Vagina (tissue), 2 donors: ENCODE measurements at regions not wholly inside any gene's neighbourhood (a gene's known extent, or its start where the extent isn't known, plus 50 kb on each side); places are given as distances from the start of the nearest gene placed in this dataset.

Experiments
- DNase-seq, 2 donors: peaks; one replicate each; pipeline ENCODE4 v3.0.0-alpha.2; 2017; ENCODE audit errors: extremely low spot score in 2 of 2
- H3K27ac ChIP-seq: fragments of 200-600 bp; sonication (generic); one replicate; pipeline ENCODE4 v1.5.1; 2019
- H3K27me3 ChIP-seq: fragments of 200-600 bp; sonication (generic); one replicate; pipeline ENCODE4 v1.5.1; 2019
- H3K36me3 ChIP-seq, 2 donors: fragments of 200-600 bp; sonication (generic); one replicate each; pipeline ENCODE4 v1.5.1; 2017 to 2019
- H3K4me1 ChIP-seq: fragments of 200-600 bp; sonication (generic); one replicate; pipeline ENCODE4 v1.5.1; 2019
- H3K4me3 ChIP-seq, 2 donors: fragments of 200-600 bp; sonication (generic); 1 replicate in 1 of 2; 2 replicates in 1 of 2; pipeline ENCODE4 v1.5.1; 2016 to 2019
- H3K9me3 ChIP-seq: fragments of 200-600 bp; sonication (generic); one replicate; pipeline ENCODE4 v1.5.1; 2019
- CTCF ChIP-seq, 3 experiments: fragments of 450-650 bp in 2 of 3; fragments of 200-600 bp in 1 of 3; sonication (generic) in 1 of 3; IDR thresholded peaks; one replicate each; pipeline ENCODE4 v1.5.1; 2017 to 2019; ENCODE audit warnings: antibody characterized with exemption in 3 of 3, mild to moderate bottlenecking in 2 of 3, moderate library complexity in 2 of 3
- POLR2A ChIP-seq, 2 donors: fragments of 450-650 bp; IDR thresholded peaks; one replicate each; pipeline ENCODE4 v1.6.1; 2017; ENCODE audit warnings: antibody characterized with exemption in 2 of 2, mild to moderate bottlenecking in 2 of 2, moderate library complexity in 2 of 2
- POLR2AphosphoS5 ChIP-seq, 2 donors: sonication (generic); formaldehyde crosslinking; IDR thresholded peaks; one replicate each; pipeline ENCODE4 v1.9.0; 2017; ENCODE audit warnings: antibody characterized with exemption in 2 of 2, mild to moderate bottlenecking in 2 of 2, low read depth in 1 of 2; ENCODE audit not compliant: insufficient read depth in 1 of 2
- intact Hi-C: fragments of 100-400 bp; cut with DNase I; formaldehyde crosslinking; loops from one replicate; pipeline ENCODE4 v1.15.1; 2023

- no peaks in the 10 kb centered on the region for H3K36me3 ChIP-seq
- intact Hi-C loops: no loop called here
- DNase-seq: no peak
- no peaks in the 10 kb centered on the region for H3K27me3 ChIP-seq
- TF ChIP-seq CTCF (IDR thresholded peaks at IDR 0.05) (no peak), POLR2A (IDR thresholded peaks at IDR 0.05) (no peak), POLR2AphosphoS5 (IDR thresholded peaks at IDR 0.05; ENCODE audit: insufficient read depth in 1 of 2, low read depth in 1 of 2) (no peak)
- H3K27ac ChIP-seq: no peak overlapping the region
- no peak overlapping the region for H3K4me3 ChIP-seq
- no peaks in the 10 kb centered on the region for H3K9me3 ChIP-seq
- H3K4me1 ChIP-seq: no peaks in the 10 kb centered on the region
Observed at GRCh38 chr1:34655206-34655874, 99.5 kb upstream of the GJB5 start.

- Histone ChIP-seq H3K27ac (no peak overlapping the region), H3K9me3 (no peaks in the 10 kb centered on the region), H3K4me3 (no peak overlapping the region), H3K4me1 (no peaks in the 10 kb centered on the region), H3K27me3 (no peaks in the 10 kb centered on the region), H3K36me3 (no peaks in the 10 kb centered on the region)
- intact Hi-C loops: no loop called here
- no peak for DNase-seq
- TF ChIP-seq POLR2AphosphoS5 (IDR thresholded peaks at IDR 0.05; ENCODE audit: insufficient read depth in 1 of 2, low read depth in 1 of 2) (no peak), CTCF (IDR thresholded peaks at IDR 0.05) (no peak), POLR2A (IDR thresholded peaks at IDR 0.05) (no peak)
Observed at GRCh38 chr1:34655875-34656240, 99.0 kb upstream of the GJB5 start.

GRCh38 chr1:34656299-34656698, 98.5 kb upstream of the GJB5 start:
- peak in 1 of 2 donors; percentile 46 for DNase-seq
- Histone ChIP-seq H3K27me3 (no peaks in the 10 kb centered on the region), H3K36me3 (no peaks in the 10 kb centered on the region), H3K4me3 (no peak overlapping the region), H3K4me1 (no peaks in the 10 kb centered on the region), H3K27ac (no peak overlapping the region), H3K9me3 (no peaks in the 10 kb centered on the region)
- TF ChIP-seq POLR2A (IDR thresholded peaks at IDR 0.05) (no peak), CTCF (IDR thresholded peaks at IDR 0.05) (no peak), POLR2AphosphoS5 (IDR thresholded peaks at IDR 0.05; ENCODE audit: insufficient read depth in 1 of 2, low read depth in 1 of 2) (no peak)
- intact Hi-C loops: no loop called here

GRCh38 chr1:34656731-34657130, 98.1 kb upstream of the GJB5 start:
- intact Hi-C loops: no loop called here
- peak in 1 of 2 donors; percentile 70 for DNase-seq
- no peak for TF ChIP-seq CTCF (IDR thresholded peaks at IDR 0.05)
- TF ChIP-seq POLR2A (IDR thresholded peaks at IDR 0.05): no peak
- no peak for TF ChIP-seq POLR2AphosphoS5 (IDR thresholded peaks at IDR 0.05; ENCODE audit: insufficient read depth in 1 of 2, low read depth in 1 of 2)
- no peaks in the 10 kb centered on the region for H3K4me1 ChIP-seq
- H3K36me3 ChIP-seq: no peaks in the 10 kb centered on the region
- H3K4me3 ChIP-seq: no peak overlapping the region
- no peaks in the 10 kb centered on the region for H3K9me3 ChIP-seq
- H3K27me3 ChIP-seq: no peaks in the 10 kb centered on the region
- H3K27ac ChIP-seq: no peak overlapping the region

GRCh38 chr1:34657266-34657665, 97.6 kb upstream of the GJB5 start:
- Histone ChIP-seq H3K4me1 (no peaks in the 10 kb centered on the region), H3K27ac (no peak overlapping the region), H3K27me3 (no peaks in the 10 kb centered on the region), H3K4me3 (no peak overlapping the region), H3K9me3 (no peaks in the 10 kb centered on the region), H3K36me3 (no peaks in the 10 kb centered on the region)
- intact Hi-C loops: no loop called here
- DNase-seq: peak; percentile 60 to 74
- TF ChIP-seq CTCF (IDR thresholded peaks at IDR 0.05) (no peak), POLR2AphosphoS5 (IDR thresholded peaks at IDR 0.05; ENCODE audit: insufficient read depth in 1 of 2, low read depth in 1 of 2) (no peak), POLR2A (IDR thresholded peaks at IDR 0.05) (no peak)
